GM12878 (cell line): ENCODE measurements at regions not wholly inside any gene's neighbourhood (a gene's known extent, or its start where the extent isn't known, plus 50 kb on each side); places are given as distances from the start of the nearest gene placed in this dataset.

ENCODE experiments used
- ATAC-seq: fragments of 200-7000 bp; cut with Tn5 transposase; 3 replicates; pipeline ENCODE4 v1.9.1; 2020; ENCODE audit warnings: mild to moderate bottlenecking, moderate library complexity
- BruUV-seq: library from RNA; stranded (reverse); fragments of 400-500 nt; replicated peaks from 2 replicates; lab custom pipeline; 2021; lab: Mats Ljungman, UMichigan
- CTCF ChIA-PET: fragments of 300-600 bp; sonication (Branson Sonifier 250); formaldehyde crosslinking; extraction: SDS; loops from one replicate; lab custom pipeline; 2021; ENCODE audit warnings: inconsistent platforms; lab: Yijun Ruan, JAX
- POLR2A ChIA-PET: fragments of 350-600 bp; formaldehyde crosslinking; extraction: SDS; loops from one replicate; lab custom pipeline; 2021; ENCODE audit warnings: inconsistent platforms; lab: Charles Lee
- RAD21 ChIA-PET: fragments of 300-600 bp; sonication (Branson Sonifier 250); formaldehyde crosslinking; loops from one replicate; lab custom pipeline; 2023; ENCODE audit warnings: antibody characterized with exemption; ENCODE audit not compliant: unreplicated experiment; lab: Charles Lee
- SMC1A ChIA-PET: fragments of 300-600 bp; sonication (Branson Sonifier 250); formaldehyde crosslinking; loops from one replicate; lab custom pipeline; 2023; ENCODE audit not compliant: unreplicated experiment, uncharacterized antibody; lab: Charles Lee
- DNase-seq: peaks from one replicate; pipeline ENCODE4 v3.0.0-alpha.2; 2011; ENCODE audit warnings: low read depth, low spot score
- FAIRE-seq: peaks from 3 replicates; lab custom pipeline; 2011; peaks lifted over from hg19 to GRCh38; lab: Jason Lieb, UNC
- H2AFZ ChIP-seq: 2 replicates; pipeline ENCODE4 v1.6.0; 2011; ENCODE audit warnings: low read depth, low read length, control low read depth; ENCODE audit not compliant: control insufficient read depth
- H3K27ac ChIP-seq: 2 replicates; pipeline ENCODE4 v1.5.1; 2011; ENCODE audit warnings: control low read depth; ENCODE audit not compliant: control insufficient read depth, insufficient read depth
- H3K27me3 ChIP-seq, 2 experiments: replicated peaks in 1 of 2; 2 replicates each; pipeline versions ENCODE4 v1.6.0 to v1.6.1; 2011; ENCODE audit warnings: low read length in 1 of 2; ENCODE audit not compliant: control insufficient read depth in 2 of 2, insufficient read depth in 2 of 2
- H3K36me3 ChIP-seq, 2 experiments: 2 replicates each; pipeline ENCODE4 v1.5.1; 2011; ENCODE audit warnings: low read length in 1 of 2; ENCODE audit not compliant: control insufficient read depth in 2 of 2, insufficient read depth in 2 of 2
- H3K4me1 ChIP-seq: 2 replicates; pipeline ENCODE4 v1.6.1; 2011; ENCODE audit warnings: mild to moderate bottlenecking, low read length, moderate library complexity, mixed read lengths; ENCODE audit not compliant: control insufficient read depth, insufficient read depth
- H3K4me2 ChIP-seq: 2 replicates; pipeline ENCODE4 v1.6.0; 2011; ENCODE audit warnings: control low read depth; ENCODE audit not compliant: control insufficient read depth, insufficient read depth
- H3K4me3 ChIP-seq: fragments of 200-600 bp; sonication (generic); 2 replicates; pipeline ENCODE4 v1.5.1; 2016
- H3K79me2 ChIP-seq: 2 replicates; pipeline ENCODE4 v1.6.0; 2011; ENCODE audit warnings: low read length; ENCODE audit not compliant: control insufficient read depth, insufficient read depth
- H3K9ac ChIP-seq: 2 replicates; pipeline ENCODE4 v1.8.0; 2011; ENCODE audit warnings: low read length, control low read depth, mixed read lengths; ENCODE audit not compliant: control insufficient read depth, insufficient read depth
- H3K9me3 ChIP-seq: replicated peaks from 3 replicates; pipeline ENCODE4 v1.5.1; 2011; ENCODE audit warnings: mild to moderate bottlenecking, low read length; ENCODE audit not compliant: control insufficient read depth, insufficient read depth
- H4K20me1 ChIP-seq: 2 replicates; pipeline ENCODE4 v1.6.0; 2011; ENCODE audit not compliant: control insufficient read depth, insufficient read depth
- EZH2 ChIP-seq: IDR thresholded peaks from 2 replicates; pipeline ENCODE4 v1.6.1; 2012; ENCODE audit warnings: low read depth, mild to moderate bottlenecking, control low read depth, inconsistent platforms, low read length, borderline replicate concordance; ENCODE audit not compliant: control insufficient read depth
- NFXL1 ChIP-seq: fragments of 450-650 bp; IDR thresholded peaks from 2 replicates; pipeline ENCODE4 v1.6.1; 2017; ENCODE audit warnings: antibody characterized with exemption, mild to moderate bottlenecking, borderline replicate concordance
- RCOR1 ChIP-seq: conservative IDR thresholded peaks from 2 replicates; pipeline ENCODE4 v1.6.1; 2012; ENCODE audit warnings: low read depth, low read length, improper control_type of control experiment
- SP1 ChIP-seq: IDR thresholded peaks from one replicate; pipeline ENCODE4 v1.6.1; 2011; ENCODE audit warnings: low read depth, low read length
- TARDBP ChIP-seq: IDR thresholded peaks from 2 replicates; pipeline ENCODE4 v1.6.1; 2016; ENCODE audit warnings: borderline replicate concordance
- TBL1XR1 ChIP-seq: IDR thresholded peaks from 2 replicates; pipeline ENCODE4 v1.6.1; 2012; ENCODE audit warnings: low read depth, low read length, improper control_type of control experiment
- WGBS: methylation state at CpG from one replicate; pipeline ENCODE4 v1.1.6; 2016; ENCODE audit warnings: low lambda C conversion rate; ENCODE audit not compliant: insufficient replicate concordance, insufficient coverage; ENCODE audit errors: missing lambda C conversion rate; 5-methylcytosine and 5-hydroxymethylcytosine counted together
- in situ Hi-C: fragments of 300-500 bp; cut with MboI; formaldehyde crosslinking; loops from 9 replicates; pipeline ENCODE4 v1.14.3; 2018; ENCODE audit warnings: mixed read lengths
- intact Hi-C: fragments of 100-400 bp; cut with micrococcal nuclease; formaldehyde crosslinking; loops from one replicate; pipeline ENCODE4 v1.14.2; 2022; ENCODE audit not compliant: unreplicated experiment
- TF ChIP-seq, protein P1 (sequence below): IDR thresholded peaks from 2 replicates; pipeline ENCODE4 v1.6.1; 2011; ENCODE audit warnings: low read depth, low read length, improper control_type of control experiment, borderline replicate concordance
- TF ChIP-seq, protein P2 (sequence below): IDR thresholded peaks from 2 replicates; pipeline ENCODE4 v1.6.1; 2012; ENCODE audit warnings: low read depth, low read length, improper control_type of control experiment
- TF ChIP-seq, protein P3 (sequence below): IDR thresholded peaks from 2 replicates; pipeline ENCODE4 v1.6.1; 2012; ENCODE audit warnings: low read length, inconsistent platforms

DNA sequence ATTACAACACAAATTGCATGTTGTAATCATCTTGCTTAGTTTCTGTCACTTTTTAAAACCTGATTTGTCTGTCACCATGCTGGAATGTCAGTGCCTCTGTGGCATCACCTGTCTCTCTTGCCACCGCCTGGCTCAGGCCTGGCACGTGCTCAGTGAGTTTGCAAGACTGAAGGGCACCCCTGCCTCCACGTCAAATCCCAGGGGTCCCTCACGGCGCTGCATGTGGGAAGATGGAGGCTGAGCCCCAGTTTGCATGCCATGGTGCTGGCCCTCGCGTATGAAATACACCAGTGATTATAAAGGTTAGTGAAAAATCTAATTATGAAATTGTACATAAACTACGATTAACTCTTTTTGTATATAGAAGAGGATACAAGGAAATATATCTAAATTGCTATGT, 51.9 kb upstream of the VIPR2 start:
- Histone ChIP-seq H3K27ac (no peak overlapping the region), H3K4me1 (no peaks in the 10 kb centered on the region; the same call in 1 of the 2 replicates), H3K4me3 (no peak overlapping the region), H3K36me3 (no peaks in the 10 kb centered on the region), H3K9ac (no peak overlapping the region), H3K4me2 (no peak overlapping the region), H2AFZ (no peak overlapping the region), H3K9me3 (no peaks in the 10 kb centered on the region), H3K27me3 (no peaks in the 10 kb centered on the region), H4K20me1 (no peaks in the 10 kb centered on the region), H3K79me2 (no peaks in the 10 kb centered on the region)
- RAD21 ChIA-PET, result no interaction called here
- 56% methylated on average over 8 of the region's 8 CpGs for WGBS
- FAIRE-seq, result no peak
- DNase-seq, result no peak
- ATAC-seq, result no peak
- in situ Hi-C loops, result no loop called here
- CTCF ChIA-PET, result no interaction called here
- TF ChIP-seq, protein P1, sequence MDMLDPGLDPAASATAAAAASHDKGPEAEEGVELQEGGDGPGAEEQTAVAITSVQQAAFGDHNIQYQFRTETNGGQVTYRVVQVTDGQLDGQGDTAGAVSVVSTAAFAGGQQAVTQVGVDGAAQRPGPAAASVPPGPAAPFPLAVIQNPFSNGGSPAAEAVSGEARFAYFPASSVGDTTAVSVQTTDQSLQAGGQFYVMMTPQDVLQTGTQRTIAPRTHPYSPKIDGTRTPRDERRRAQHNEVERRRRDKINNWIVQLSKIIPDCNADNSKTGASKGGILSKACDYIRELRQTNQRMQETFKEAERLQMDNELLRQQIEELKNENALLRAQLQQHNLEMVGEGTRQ, result no peak
- TF ChIP-seq EZH2 (no peak), TBL1XR1 (no peak), RCOR1 (no peak), SP1 (no peak), TARDBP (no peak), NFXL1 (no peak)
- TF ChIP-seq, protein P2, sequence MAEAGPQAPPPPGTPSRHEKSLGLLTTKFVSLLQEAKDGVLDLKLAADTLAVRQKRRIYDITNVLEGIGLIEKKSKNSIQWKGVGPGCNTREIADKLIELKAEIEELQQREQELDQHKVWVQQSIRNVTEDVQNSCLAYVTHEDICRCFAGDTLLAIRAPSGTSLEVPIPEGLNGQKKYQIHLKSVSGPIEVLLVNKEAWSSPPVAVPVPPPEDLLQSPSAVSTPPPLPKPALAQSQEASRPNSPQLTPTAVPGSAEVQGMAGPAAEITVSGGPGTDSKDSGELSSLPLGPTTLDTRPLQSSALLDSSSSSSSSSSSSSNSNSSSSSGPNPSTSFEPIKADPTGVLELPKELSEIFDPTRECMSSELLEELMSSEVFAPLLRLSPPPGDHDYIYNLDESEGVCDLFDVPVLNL, result no peak
- TF ChIP-seq, protein P3, sequence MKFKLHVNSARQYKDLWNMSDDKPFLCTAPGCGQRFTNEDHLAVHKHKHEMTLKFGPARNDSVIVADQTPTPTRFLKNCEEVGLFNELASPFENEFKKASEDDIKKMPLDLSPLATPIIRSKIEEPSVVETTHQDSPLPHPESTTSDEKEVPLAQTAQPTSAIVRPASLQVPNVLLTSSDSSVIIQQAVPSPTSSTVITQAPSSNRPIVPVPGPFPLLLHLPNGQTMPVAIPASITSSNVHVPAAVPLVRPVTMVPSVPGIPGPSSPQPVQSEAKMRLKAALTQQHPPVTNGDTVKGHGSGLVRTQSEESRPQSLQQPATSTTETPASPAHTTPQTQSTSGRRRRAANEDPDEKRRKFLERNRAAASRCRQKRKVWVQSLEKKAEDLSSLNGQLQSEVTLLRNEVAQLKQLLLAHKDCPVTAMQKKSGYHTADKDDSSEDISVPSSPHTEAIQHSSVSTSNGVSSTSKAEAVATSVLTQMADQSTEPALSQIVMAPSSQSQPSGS, result no peak
- POLR2A ChIA-PET, result no interaction called here
- intact Hi-C loops, result no loop called here
- SMC1A ChIA-PET, result no interaction called here
- BruUV-seq, result no TSS peak
